HG03457 (cell line): ENCODE measurements at regions not wholly inside any gene's neighbourhood (a gene's known extent, or its start where the extent isn't known, plus 50 kb on each side); places are given as distances from the start of the nearest gene placed in this dataset.
"Not testable (repeated sequence)": the region's sequence is repeated elsewhere in the genome, so short reads cannot be mapped to it uniquely, and the experiment has no call there.

Source experiments
- ATAC-seq: cut with Tn5 transposase; IDR thresholded peaks from one replicate; pipeline ENCODE4 v1.9.1; 2021; ENCODE audit warnings: moderate number of reproducible peaks; ENCODE audit not compliant: unreplicated experiment

- no peak for ATAC-seq
Observed at GRCh38 chr4:64738240-64738639, 329.0 kb upstream of the TECRL start.

GRCh38 chr4:64737854-64738138 lies 328.5 kb upstream of the TECRL start:
- ATAC-seq, result not testable (repeated sequence)

DNA sequence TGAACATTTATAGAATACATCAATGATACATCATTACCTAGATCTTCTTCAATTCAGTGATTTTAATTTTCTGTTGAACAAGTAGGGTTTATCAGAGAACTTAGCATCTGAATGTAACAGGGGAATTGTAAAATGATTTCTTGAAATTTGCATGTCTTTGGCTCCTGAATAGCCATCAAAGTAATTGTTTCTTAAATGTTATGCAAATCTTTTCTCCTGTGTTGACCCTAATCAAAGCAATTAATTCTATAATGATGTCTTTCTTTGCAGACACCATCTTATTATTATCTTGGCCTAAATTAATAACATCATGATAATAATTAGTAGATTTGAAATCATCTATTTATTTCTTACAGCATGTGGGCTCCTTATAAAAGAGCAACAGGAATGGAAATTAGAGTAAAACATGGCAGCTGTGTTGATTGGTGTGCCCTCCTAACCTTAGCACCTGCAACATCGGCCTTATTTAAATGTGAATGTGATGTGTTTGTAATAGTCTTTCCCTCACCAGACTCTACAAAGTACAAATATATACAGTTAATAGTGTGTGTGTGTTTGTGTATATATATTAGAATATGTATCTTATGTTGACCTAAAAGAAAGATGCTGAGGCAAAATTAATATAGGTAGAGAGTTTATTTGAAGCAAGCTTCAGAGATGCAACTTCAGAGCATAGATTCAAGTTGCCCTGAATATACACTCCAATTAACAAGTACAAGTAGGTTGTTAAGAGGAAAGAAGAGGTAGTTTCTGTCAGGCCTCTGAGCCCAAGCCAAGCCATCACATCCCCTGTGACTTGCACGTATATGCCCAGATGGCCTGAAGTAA lies 328.0 kb upstream of the TECRL start:
- no peak for ATAC-seq

DNA sequence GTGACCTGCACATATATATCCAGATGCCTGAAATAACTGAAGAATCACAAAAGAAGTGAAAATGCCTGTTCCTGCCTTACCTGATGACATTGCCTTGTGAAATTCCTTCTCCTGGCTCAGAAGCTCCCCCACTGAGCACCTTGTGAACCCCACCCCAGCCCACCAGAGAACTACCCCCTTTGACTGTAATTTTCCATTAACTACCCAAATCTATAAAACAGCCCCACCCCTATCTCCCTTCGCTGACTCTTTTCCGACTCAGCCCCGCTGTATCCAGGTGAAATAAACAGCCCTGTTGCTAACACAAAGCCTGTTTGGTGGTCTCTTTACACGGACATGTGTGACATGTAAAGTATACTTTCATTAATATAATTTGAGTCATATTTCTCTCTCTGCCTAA lies 320.3 kb upstream of the TECRL start:
- ATAC-seq, result no peak

DNA sequence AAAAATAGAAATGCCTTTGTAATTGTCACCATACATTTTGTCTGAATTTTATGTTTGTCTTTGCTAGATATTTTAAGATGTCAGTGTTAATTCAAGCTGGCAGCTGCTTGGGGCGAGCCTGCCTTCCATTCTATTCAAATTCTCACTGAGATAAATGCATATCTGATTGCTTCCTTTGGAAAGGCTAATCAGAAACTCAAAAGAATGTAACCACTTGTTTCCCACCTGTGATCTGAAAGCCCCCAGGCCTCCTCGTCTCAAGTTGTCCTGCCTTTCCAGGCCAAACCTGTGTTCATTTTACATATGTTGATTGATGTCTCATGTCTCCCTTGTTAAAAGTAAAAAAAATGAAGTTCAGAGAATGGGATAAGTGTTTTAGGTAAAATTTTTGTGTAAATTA lies 318.7 kb upstream of the TECRL start:
- no peak for ATAC-seq

GRCh38 chr4:64727391-64727790 lies 318.1 kb upstream of the TECRL start:
- not testable (repeated sequence) for ATAC-seq

GRCh38 chr4:64724689-64725088 lies 315.4 kb upstream of the TECRL start:
- no peak for ATAC-seq

- ATAC-seq, result no peak
Observed at GRCh38 chr4:64721106-64721505, 311.9 kb upstream of the TECRL start.

- ATAC-seq, result no peak
Observed at GRCh38 chr4:64718091-64718490, 308.8 kb upstream of the TECRL start.

GRCh38 chr4:64715741-64716140 lies 306.5 kb upstream of the TECRL start:
- no peak for ATAC-seq

DNA sequence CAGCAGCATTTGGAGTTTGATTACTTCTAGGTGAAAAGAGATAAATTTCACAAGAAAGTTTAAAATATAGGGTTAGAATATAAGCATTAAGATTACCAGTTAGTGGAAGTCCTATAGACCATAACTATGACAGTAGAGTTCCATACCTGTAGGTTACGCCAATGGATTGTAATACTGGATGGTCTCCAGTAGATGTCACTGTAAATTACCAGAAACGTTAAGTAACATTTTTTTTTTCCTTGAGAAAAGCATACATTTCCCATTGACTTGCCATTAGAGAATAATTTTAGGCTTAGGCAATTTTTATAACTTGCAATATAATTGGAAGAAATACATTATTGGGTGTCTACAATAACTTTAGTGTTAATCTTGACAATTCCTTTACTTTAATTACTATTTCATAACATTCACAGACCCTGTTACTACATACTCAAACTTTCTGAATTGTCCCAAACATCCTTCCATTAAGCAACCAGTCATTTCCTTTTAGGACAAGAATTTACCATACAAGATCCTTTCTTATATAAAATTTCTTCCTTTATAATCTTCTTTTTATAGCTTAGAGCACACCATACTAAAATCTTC lies 304.1 kb upstream of the TECRL start:
- no peak for ATAC-seq

DNA sequence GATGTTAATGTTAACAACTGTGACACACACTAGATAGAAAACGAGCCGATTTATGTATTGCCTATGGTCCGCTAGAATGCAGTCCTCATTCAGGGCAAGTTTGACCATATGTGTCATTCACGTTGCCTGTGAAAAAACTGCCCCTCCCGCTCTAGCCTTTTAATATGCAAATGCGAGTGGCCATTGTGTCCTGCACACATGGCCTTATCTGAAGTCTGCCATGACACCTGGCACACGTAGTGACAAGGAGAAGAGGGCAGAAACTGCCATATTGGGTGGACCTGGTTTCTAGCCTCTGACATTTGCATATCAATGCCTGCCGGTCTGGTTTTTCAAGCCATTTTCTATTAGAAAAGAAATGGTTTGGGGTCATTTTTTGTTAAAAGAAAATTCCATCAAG lies 303.3 kb upstream of the TECRL start:
- ATAC-seq, result no peak

DNA sequence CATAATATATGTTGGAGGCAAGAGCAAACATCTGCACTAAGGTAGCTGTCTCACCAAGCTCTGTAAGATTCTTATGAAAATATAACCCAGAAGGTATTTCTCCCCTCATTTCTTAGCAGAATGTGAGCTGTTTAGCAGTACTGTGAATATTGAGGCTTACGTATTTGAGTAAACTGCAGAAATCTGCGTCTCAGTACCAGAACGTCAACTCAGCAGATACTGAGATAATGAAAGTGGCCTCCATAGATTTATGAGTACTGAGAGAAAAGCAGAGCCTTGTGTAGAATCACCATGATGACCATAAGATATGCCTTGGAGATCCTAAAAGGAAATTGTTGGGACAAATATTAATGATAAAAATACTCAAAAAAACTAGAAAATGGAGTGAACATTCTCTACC lies 296.7 kb upstream of the TECRL start:
- no peak for ATAC-seq

DNA sequence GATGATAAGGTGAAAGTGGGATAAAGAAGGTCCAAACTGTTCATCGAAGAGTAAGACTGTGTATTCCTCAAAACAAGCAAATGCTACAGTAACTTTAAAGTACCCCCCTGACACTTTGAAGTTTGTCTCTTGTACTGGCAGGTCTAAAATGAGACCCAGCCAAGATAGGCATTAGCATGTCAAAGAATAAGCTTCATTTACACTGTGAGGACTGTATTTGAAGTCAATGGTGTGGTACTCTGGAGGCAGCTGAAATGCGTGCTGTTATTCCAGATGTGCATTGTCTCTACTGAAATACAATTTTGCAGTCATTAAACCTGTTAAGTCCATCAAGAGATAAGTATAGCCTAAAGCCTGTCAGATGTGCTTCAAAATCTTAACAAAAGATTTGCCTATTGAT lies 288.9 kb upstream of the TECRL start:
- ATAC-seq, result no peak

DNA sequence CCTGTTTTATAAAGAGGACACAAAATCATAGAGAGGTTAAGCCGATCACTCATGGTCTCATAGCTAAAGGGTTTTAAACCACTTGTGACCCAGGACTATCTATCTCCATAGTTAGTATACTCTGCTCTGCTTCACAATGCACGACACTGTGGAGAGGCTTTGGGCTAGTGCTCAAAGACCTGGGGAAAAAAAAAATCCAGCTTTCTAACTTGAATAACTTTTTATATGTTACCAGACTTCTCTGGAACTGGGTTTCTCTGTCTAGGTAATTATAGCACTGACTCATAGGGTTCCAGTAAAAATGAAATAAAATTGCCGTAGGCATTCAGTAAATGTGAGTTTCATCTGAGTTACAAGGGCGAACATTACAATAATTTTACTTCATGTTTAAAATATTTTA lies 273.7 kb upstream of the TECRL start:
- no peak for ATAC-seq

- no peak for ATAC-seq
Observed at GRCh38 chr4:64682481-64682880, 273.2 kb upstream of the TECRL start.

- not testable (repeated sequence) for ATAC-seq
Observed at GRCh38 chr4:64673121-64673520, 263.9 kb upstream of the TECRL start.

GRCh38 chr4:64670647-64671046 lies 261.4 kb upstream of the TECRL start:
- ATAC-seq, result no peak

DNA sequence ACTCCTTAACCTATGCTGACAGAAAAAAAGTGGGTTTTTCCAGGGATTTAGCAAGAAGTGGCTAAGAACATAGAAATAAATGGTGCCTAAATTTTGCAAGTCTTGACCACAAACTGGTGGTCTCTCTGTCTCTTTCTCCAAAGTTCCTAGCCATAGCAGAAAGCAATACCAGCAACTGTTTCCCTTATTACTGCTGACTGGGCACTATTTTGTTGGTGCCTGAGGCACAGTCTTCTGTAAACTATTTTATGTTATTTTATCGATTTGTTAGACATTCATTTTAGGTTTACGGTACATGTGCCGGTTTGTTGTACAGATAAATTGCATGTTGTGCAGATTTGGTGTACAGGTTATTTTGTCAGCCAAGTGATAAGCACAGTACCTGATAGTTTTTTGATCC lies 234.6 kb upstream of the TECRL start:
- no peak for ATAC-seq

DNA sequence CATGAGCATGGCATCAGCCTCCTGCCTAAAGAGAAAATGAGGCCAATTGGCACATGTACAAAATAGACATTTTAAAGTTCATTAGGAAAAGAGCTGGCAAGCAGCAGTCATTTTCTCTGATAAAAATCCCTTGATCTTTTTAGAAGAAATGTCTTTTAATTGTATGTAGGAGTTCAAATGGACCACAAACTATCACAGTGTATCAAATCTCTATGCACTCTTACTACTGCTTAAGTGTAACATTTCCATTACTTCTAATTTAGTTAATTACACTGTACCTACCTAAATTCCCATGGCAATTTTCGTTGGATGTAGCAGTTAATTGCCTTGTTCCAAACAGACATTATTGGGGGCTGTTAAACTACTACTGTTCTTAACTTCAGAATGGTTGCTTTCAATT lies 233.7 kb upstream of the TECRL start:
- no peak for ATAC-seq

- not testable (repeated sequence) for ATAC-seq
Observed at GRCh38 chr4:64640402-64640801, 231.2 kb upstream of the TECRL start.

DNA sequence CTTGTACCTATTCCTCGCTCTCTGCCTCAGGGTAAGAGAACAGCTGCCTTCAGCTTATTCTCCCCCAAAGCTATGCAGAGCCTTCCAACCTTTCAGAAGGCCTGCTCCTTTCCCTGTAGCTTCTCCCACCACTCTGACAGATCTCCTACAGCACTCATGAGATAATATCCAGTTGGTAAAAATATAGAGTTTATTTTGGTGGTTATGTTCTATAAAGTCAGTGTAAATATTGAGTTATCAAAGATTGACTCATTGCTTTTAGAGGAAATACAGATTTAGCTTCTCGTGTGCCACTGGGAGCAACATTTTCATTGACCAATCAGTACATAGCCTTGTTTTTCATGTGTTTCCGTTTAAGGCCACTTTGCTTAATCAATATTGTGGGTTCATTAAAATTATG lies 216.2 kb upstream of the TECRL start:
- no peak for ATAC-seq

GRCh38 chr4:64617800-64618199 lies 208.6 kb upstream of the TECRL start:
- no peak for ATAC-seq
